GM12872 (cell line): ENCODE measurements at regions not wholly inside any gene's neighbourhood (a gene's known extent, or its start where the extent isn't known, plus 50 kb on each side); places are given as distances from the start of the nearest gene placed in this dataset.

ENCODE experiments used
- TF ChIP-seq, protein P1 (sequence below): IDR thresholded peaks from 3 replicates; pipeline ENCODE4 v1.5.1; 2011; ENCODE audit warnings: low read depth, mild to moderate bottlenecking, low read length, moderate library complexity; ENCODE audit not compliant: insufficient read depth

- TF ChIP-seq, protein P1, sequence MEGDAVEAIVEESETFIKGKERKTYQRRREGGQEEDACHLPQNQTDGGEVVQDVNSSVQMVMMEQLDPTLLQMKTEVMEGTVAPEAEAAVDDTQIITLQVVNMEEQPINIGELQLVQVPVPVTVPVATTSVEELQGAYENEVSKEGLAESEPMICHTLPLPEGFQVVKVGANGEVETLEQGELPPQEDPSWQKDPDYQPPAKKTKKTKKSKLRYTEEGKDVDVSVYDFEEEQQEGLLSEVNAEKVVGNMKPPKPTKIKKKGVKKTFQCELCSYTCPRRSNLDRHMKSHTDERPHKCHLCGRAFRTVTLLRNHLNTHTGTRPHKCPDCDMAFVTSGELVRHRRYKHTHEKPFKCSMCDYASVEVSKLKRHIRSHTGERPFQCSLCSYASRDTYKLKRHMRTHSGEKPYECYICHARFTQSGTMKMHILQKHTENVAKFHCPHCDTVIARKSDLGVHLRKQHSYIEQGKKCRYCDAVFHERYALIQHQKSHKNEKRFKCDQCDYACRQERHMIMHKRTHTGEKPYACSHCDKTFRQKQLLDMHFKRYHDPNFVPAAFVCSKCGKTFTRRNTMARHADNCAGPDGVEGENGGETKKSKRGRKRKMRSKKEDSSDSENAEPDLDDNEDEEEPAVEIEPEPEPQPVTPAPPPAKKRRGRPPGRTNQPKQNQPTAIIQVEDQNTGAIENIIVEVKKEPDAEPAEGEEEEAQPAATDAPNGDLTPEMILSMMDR: no peak
These were observed 502.3 kb upstream of the UBE2E2 start for GRCh38 chr3:22700876-22701275.

GRCh38 chr3:22704166-22704565 lies 499.0 kb upstream of the UBE2E2 start:
- TF ChIP-seq, protein P1: no peak

GRCh38 chr3:22704571-22705354 lies 498.4 kb upstream of the UBE2E2 start:
- TF ChIP-seq, protein P1: no peak

DNA sequence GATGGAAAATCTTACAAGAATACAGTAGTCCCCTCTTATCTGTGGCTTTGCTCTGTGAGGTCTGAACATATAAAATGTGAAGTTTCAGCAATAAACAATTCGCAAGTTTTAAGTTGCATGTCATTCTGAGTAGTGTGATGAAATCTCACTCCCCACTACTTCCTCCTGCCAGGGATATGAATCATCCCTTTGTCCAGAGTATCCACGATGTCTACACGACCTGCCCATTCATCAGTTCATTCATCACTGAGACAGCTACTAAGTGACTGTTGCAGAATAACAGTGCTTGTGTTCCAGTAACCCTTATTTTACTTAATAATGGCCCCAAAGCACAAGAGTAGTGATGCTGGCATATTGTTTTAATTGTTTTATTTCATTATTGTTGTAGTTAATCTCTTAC lies 489.2 kb upstream of the UBE2E2 start:
- TF ChIP-seq, protein P1: no peak

DNA sequence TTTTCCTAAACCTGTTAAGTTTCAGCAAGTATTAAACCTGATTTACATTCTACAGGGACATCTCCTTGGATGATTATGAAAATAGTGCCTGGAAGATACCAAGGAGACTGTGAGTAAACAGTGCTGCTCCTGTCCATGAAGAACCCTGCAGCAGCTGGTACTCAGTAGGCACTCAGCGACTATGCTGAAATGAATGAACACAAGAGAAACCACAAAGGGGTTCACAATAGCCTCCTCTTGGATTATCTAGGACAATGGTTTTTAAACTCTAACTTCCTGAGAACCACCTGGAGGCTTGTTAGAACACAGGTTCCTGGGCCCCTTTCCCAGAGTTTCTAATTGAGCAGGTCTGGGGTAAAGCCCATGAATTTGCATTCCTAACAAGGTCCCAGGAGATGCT lies 488.4 kb upstream of the UBE2E2 start:
- TF ChIP-seq, protein P1: no peak

DNA sequence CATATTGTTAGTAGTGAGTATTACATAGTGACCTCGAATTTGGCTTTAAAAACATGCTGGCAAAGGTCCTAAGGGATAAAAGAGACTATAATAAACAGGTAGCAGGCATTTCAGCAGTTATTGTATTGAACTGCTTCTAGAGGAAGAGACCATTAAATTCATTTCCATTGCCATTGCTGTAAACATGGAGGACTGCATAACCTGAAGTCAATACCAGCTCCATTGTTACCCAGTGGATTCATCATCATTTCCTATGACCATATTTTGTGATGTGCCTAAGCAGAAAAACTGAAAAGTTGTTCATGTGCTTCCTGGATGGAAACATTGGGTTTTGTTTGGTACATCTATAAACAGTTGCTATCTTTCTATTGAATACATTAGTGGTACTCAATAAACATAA lies 482.5 kb upstream of the UBE2E2 start:
- TF ChIP-seq, protein P1: no peak

GRCh38 chr3:22724420-22724819 lies 478.7 kb upstream of the UBE2E2 start:
- TF ChIP-seq, protein P1: no peak
